Right cardiac atrium (tissue), 5 donors: ENCODE measurements at regions not wholly inside any gene's neighbourhood (a gene's known extent, or its start where the extent isn't known, plus 50 kb on each side); places are given as distances from the start of the nearest gene placed in this dataset.

Experiments used
- ATAC-seq, 2 donors: fragments of 200-7000 bp; cut with Tn5 transposase; one replicate each; pipeline versions ENCODE4 v1.8.0 to v1.9.1; 2020; ENCODE audit warnings: moderate library complexity in 2 of 2, mild to moderate bottlenecking in 1 of 2
- DNase-seq, 3 donors: peaks; one replicate each; pipeline ENCODE4 v3.0.0-alpha.2; 2020
- H3K27ac ChIP-seq: one replicate; pipeline ENCODE4 v1.5.1; 2013; ENCODE audit warnings: mild to moderate bottlenecking, low read length, control low read depth, moderate library complexity
- H3K27me3 ChIP-seq: one replicate; pipeline ENCODE4 v1.6.1; 2013; ENCODE audit not compliant: control insufficient read depth, insufficient read depth
- H3K4me1 ChIP-seq: one replicate; pipeline ENCODE4 v1.6.1; 2013; ENCODE audit warnings: low read length; ENCODE audit not compliant: control insufficient read depth, insufficient read depth
- H3K4me3 ChIP-seq: one replicate; pipeline ENCODE4 v1.5.1; 2013; ENCODE audit warnings: low read length, control low read depth
- H3K9me3 ChIP-seq: one replicate; pipeline ENCODE4 v1.6.1; 2013; ENCODE audit warnings: low read length; ENCODE audit not compliant: control insufficient read depth
- WGBS: extraction: QIAGEN DNeasy Blood & Tissue Kit; methylation state at CpG from one replicate; pipeline ENCODE4 v1.1.7; 2013; 5-methylcytosine and 5-hydroxymethylcytosine counted together
- intact Hi-C, 4 donors: fragments of 100-400 bp; cut with DNase I; formaldehyde crosslinking; loops; one replicate each; pipeline versions ENCODE4 v1.11.0 to v1.14.0; 2022 to 2023
- donor health status: healthy with polysubstance abuse.
- donor health status: DM: no; HTN: yes; CAD: no.
- donor health status: DM: no; HTN: no; CAD: no.
- donor health status: DM: no; HTN: yes; CAD: no; lungs with severe emphysema.
- donor health status: DM: yes; HTN: yes; CAD: no.

- Histone ChIP-seq H3K27ac (no peak overlapping the region), H3K4me3 (no peak overlapping the region), H3K4me1 (no peaks in the 10 kb centered on the region), H3K9me3 (no peaks in the 10 kb centered on the region), H3K27me3 (no peaks in the 10 kb centered on the region)
- DNase-seq (no peak), ATAC-seq (no peak)
- intact Hi-C loops = no loop called here
Measured at GRCh38 chr5:51908215-51908614, 525.0 kb downstream of the ISL1 start.

- Histone ChIP-seq H3K4me3 (no peak overlapping the region), H3K27me3 (no peaks in the 10 kb centered on the region), H3K9me3 (peaks cover 3% of the 10 kb centered on the region), H3K4me1 (no peaks in the 10 kb centered on the region), H3K27ac (no peak overlapping the region)
- 69% methylated on average over 3 of the region's 3 CpGs for WGBS
- ATAC-seq = no peak
- no peak for DNase-seq
- intact Hi-C loops = no loop called here
Measured at GRCh38 chr5:51944500-51945125, 561.4 kb downstream of the ISL1 start.

- H3K27ac ChIP-seq = no peak overlapping the region
- H3K4me1 ChIP-seq = no peaks in the 10 kb centered on the region
- no peaks in the 10 kb centered on the region for H3K27me3 ChIP-seq
- H3K9me3 ChIP-seq = no peaks in the 10 kb centered on the region
- H3K4me3 ChIP-seq = no peak overlapping the region
- WGBS = 93% methylated on average over 1 of the region's 1 CpG
- ATAC-seq = no peak
- intact Hi-C loops = no loop called here
- DNase-seq = no peak
Measured at GRCh38 chr5:51958473-51958872, 575.2 kb downstream of the ISL1 start.

GRCh38 chr5:51960617-51961121 lies 577.4 kb downstream of the ISL1 start:
- H3K4me3 ChIP-seq = no peak overlapping the region
- H3K27ac ChIP-seq = no peak overlapping the region
- H3K27me3 ChIP-seq = no peaks in the 10 kb centered on the region
- no peaks in the 10 kb centered on the region for H3K4me1 ChIP-seq
- H3K9me3 ChIP-seq = no peaks in the 10 kb centered on the region
- DNase-seq = no peak
- intact Hi-C loops = no loop called here
- 45% methylated on average over 2 of the region's 2 CpGs for WGBS
- no peak for ATAC-seq

- DNase-seq (no peak), ATAC-seq (no peak)
- Histone ChIP-seq H3K27me3 (no peaks in the 10 kb centered on the region), H3K4me1 (no peaks in the 10 kb centered on the region), H3K4me3 (no peak overlapping the region), H3K9me3 (no peaks in the 10 kb centered on the region), H3K27ac (no peak overlapping the region)
- intact Hi-C loops = no loop called here
- WGBS = 71% methylated on average over 4 of the region's 4 CpGs
Measured at GRCh38 chr5:51961154-51961562, 577.9 kb downstream of the ISL1 start.

- H3K4me1 ChIP-seq = no peaks in the 10 kb centered on the region
- ATAC-seq (no peak), DNase-seq (no peak)
- no peaks in the 10 kb centered on the region for H3K9me3 ChIP-seq
- H3K27me3 ChIP-seq = no peaks in the 10 kb centered on the region
- no peak overlapping the region for H3K4me3 ChIP-seq
- H3K27ac ChIP-seq = no peak overlapping the region
- intact Hi-C loops = no loop called here
- 36% methylated on average over 1 of the region's 1 CpG for WGBS
Measured at GRCh38 chr5:51968756-51969155, 585.5 kb downstream of the ISL1 start.

- ATAC-seq (no peak), DNase-seq (no peak)
- Histone ChIP-seq H3K27me3 (no peaks in the 10 kb centered on the region), H3K27ac (no peak overlapping the region), H3K4me3 (no peak overlapping the region), H3K9me3 (no peaks in the 10 kb centered on the region), H3K4me1 (no peaks in the 10 kb centered on the region)
- 92% methylated on average over 6 of the region's 6 CpGs for WGBS
- intact Hi-C loops = no loop called here
Measured at GRCh38 chr5:51974834-51975233, 591.6 kb downstream of the ISL1 start.

GRCh38 chr5:51977014-51977413 lies 593.8 kb downstream of the ISL1 start:
- Histone ChIP-seq H3K27me3 (no peaks in the 10 kb centered on the region), H3K9me3 (no peaks in the 10 kb centered on the region), H3K4me1 (no peaks in the 10 kb centered on the region), H3K27ac (no peak overlapping the region), H3K4me3 (no peak overlapping the region)
- DNase-seq (no peak), ATAC-seq (no peak)
- WGBS = 64% methylated on average over 1 of the region's 1 CpG
- intact Hi-C loops = no loop called here

GRCh38 chr5:51983161-51983560 lies 599.9 kb downstream of the ISL1 start:
- Histone ChIP-seq H3K27me3 (no peaks in the 10 kb centered on the region), H3K27ac (no peak overlapping the region), H3K9me3 (no peaks in the 10 kb centered on the region), H3K4me1 (peaks cover 2% of the 10 kb centered on the region), H3K4me3 (no peak overlapping the region)
- intact Hi-C loops = no loop called here
- no peak for ATAC-seq
- DNase-seq = no peak

- Histone ChIP-seq H3K9me3 (no peaks in the 10 kb centered on the region), H3K4me1 (peaks cover 2% of the 10 kb centered on the region), H3K4me3 (no peak overlapping the region), H3K27ac (no peak overlapping the region), H3K27me3 (no peaks in the 10 kb centered on the region)
- ATAC-seq (no peak), DNase-seq (no peak)
- intact Hi-C loops = no loop called here
- 84% methylated on average over 3 of the region's 3 CpGs for WGBS
Measured at GRCh38 chr5:51986733-51987132, 603.5 kb downstream of the ISL1 start.

GRCh38 chr5:51987239-51987638 lies 604.0 kb downstream of the ISL1 start:
- DNase-seq (no peak), ATAC-seq (no peak)
- Histone ChIP-seq H3K27ac (no peak overlapping the region), H3K4me3 (no peak overlapping the region), H3K9me3 (no peaks in the 10 kb centered on the region), H3K27me3 (no peaks in the 10 kb centered on the region), H3K4me1 (peaks cover 2% of the 10 kb centered on the region)
- intact Hi-C loops = no loop called here

- WGBS = 27% methylated on average over 2 of the region's 2 CpGs
- intact Hi-C loops = no loop called here
- no peak for DNase-seq
- no peaks in the 10 kb centered on the region for H3K27me3 ChIP-seq
- no peak overlapping the region for H3K4me3 ChIP-seq
- no peak for ATAC-seq
- H3K27ac ChIP-seq = no peak overlapping the region
- peaks cover 2% of the 10 kb centered on the region for H3K4me1 ChIP-seq
- no peaks in the 10 kb centered on the region for H3K9me3 ChIP-seq
Measured at GRCh38 chr5:51987669-51988209, 604.5 kb downstream of the ISL1 start.
